ENCODE measurements at regions not wholly inside any gene's neighbourhood (a gene's known extent, or its start where the extent isn't known, plus 50 kb on each side); places are given as distances from the start of the nearest gene placed in this dataset.
"Not testable (repeated sequence)": the region's sequence is repeated elsewhere in the genome, so short reads cannot be mapped to it uniquely, and the experiment has no call there.

GRCh38 chr3:144859161-144859560, 887.5 kb downstream of the DIPK2A start:
- DNase-seq = no peak

GRCh38 chr3:144864646-144865045, 893.0 kb downstream of the DIPK2A start:
- DNase-seq = no peak

- no peak for DNase-seq
These were observed 894.3 kb downstream of the DIPK2A start for GRCh38 chr3:144865948-144866347.

GRCh38 chr3:144866476-144866875, 894.9 kb downstream of the DIPK2A start:
- DNase-seq = no peak

- DNase-seq = no peak
These were observed 896.9 kb downstream of the DIPK2A start for GRCh38 chr3:144868506-144868905.

- no peak for DNase-seq
These were observed 901.4 kb downstream of the DIPK2A start for GRCh38 chr3:144873066-144873465.

GRCh38 chr3:144875211-144875610, 903.6 kb downstream of the DIPK2A start:
- no peak for DNase-seq

GRCh38 chr3:144877356-144877755, 905.7 kb downstream of the DIPK2A start:
- DNase-seq = no peak

GRCh38 chr3:144879701-144880100, 908.1 kb downstream of the DIPK2A start:
- no peak for DNase-seq

- DNase-seq = no peak
These were observed 922.4 kb downstream of the DIPK2A start for GRCh38 chr3:144893980-144894379.

- DNase-seq = no peak
These were observed 923.0 kb downstream of the DIPK2A start for GRCh38 chr3:144894576-144894975.

- no peak for DNase-seq
These were observed 928.7 kb downstream of the DIPK2A start for GRCh38 chr3:144900366-144900765.

- DNase-seq = not testable (repeated sequence)
These were observed 936.0 kb downstream of the DIPK2A start for GRCh38 chr3:144907581-144907980.

- DNase-seq = no peak
These were observed 941.3 kb downstream of the DIPK2A start for GRCh38 chr3:144912968-144913367.

GRCh38 chr3:144915202-144915601, 943.6 kb downstream of the DIPK2A start:
- DNase-seq = no peak

- no peak for DNase-seq
These were observed 950.1 kb downstream of the DIPK2A start for GRCh38 chr3:144921710-144922109.

- DNase-seq = no peak
These were observed 951.6 kb downstream of the DIPK2A start for GRCh38 chr3:144923046-144923775.

GRCh38 chr3:144930431-144930830, 958.8 kb downstream of the DIPK2A start:
- no peak for DNase-seq

GRCh38 chr3:144931590-144931989, 960.0 kb downstream of the DIPK2A start:
- no peak for DNase-seq

- no peak for DNase-seq
These were observed 970.6 kb downstream of the DIPK2A start for GRCh38 chr3:144942093-144942837.

- DNase-seq = no peak
These were observed 971.2 kb downstream of the DIPK2A start for GRCh38 chr3:144942838-144943197.

- DNase-seq = no peak
These were observed 976.3 kb downstream of the DIPK2A start for GRCh38 chr3:144947895-144948294.

GRCh38 chr3:144948711-144949110, 977.1 kb downstream of the DIPK2A start:
- no peak for DNase-seq

GRCh38 chr3:144953959-144954358, 982.3 kb downstream of the DIPK2A start:
- no peak for DNase-seq

Data from SHP77 treated with DMSO at 0.1 percent for 48 hours (cell line).